ENCODE measurements at regions not wholly inside any gene's neighbourhood (a gene's known extent, or its start where the extent isn't known, plus 50 kb on each side); places are given as distances from the start of the nearest gene placed in this dataset.

- TF ChIP-seq CTCF (IDR thresholded peaks at IDR 0.05; ENCODE audit: low read depth, low read length) (no peak), EZH2phosphoT487 (IDR thresholded peaks at IDR 0.05; ENCODE audit: low read depth) (no peak)
These were observed 60.2 kb upstream of the PPARA start for GRCh38 chr22:46090036-46090591.
